GM18505 (cell line): ENCODE measurements at regions not wholly inside any gene's neighbourhood (a gene's known extent, or its start where the extent isn't known, plus 50 kb on each side); places are given as distances from the start of the nearest gene placed in this dataset.

Experiments
- ATAC-seq: cut with Tn5 transposase; IDR thresholded peaks from one replicate; pipeline ENCODE4 v1.9.1; 2021; ENCODE audit not compliant: unreplicated experiment
- POLR2A ChIP-seq: IDR thresholded peaks from 4 replicates; pipeline ENCODE4 v1.6.1; 2011; ENCODE audit warnings: borderline replicate concordance; ENCODE audit not compliant: insufficient read depth, insufficient read length; ENCODE audit errors: extremely low read depth

DNA sequence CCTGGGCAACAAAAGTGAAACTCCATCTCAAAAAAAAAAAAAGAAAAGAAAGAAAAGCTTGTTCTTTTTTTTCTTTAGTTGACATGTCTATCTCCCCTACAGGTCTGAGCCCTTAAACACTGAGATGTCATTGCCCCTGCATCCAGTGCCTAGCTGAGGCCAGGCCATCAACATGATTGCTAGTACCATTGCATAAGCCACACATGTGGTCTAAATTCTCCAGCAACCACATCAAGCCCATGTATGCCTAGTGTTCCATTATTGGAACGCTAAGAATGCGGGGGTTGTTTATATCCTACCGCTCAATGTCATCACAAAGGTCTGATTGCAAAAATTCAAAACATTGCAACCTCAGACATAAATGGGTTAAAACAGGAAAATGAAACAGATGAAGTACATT is 62.7 kb downstream of the NPTX2 start:
- TF ChIP-seq POLR2A, result no peak
- no peak for ATAC-seq

DNA sequence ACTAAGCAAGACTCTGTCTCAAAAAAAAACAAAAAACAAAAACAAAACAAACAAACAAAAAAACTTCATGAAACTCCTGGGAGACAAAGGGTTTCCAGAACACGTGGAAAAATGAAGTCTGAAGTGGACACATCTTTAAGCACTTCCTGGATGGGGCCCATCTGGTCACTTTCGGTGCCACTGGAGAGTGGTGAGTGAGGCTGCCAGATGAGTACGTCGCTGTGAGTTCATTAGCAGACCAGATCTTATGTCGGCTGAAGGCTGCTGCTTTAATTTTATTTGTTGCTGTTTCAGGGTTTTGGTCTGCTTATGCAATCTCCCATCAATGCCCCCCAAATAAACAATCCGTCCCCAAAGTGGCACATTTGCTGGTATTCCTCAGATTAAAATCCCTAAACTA is 64.4 kb downstream of the NPTX2 start:
- no peak for TF ChIP-seq POLR2A
- no peak for ATAC-seq

DNA sequence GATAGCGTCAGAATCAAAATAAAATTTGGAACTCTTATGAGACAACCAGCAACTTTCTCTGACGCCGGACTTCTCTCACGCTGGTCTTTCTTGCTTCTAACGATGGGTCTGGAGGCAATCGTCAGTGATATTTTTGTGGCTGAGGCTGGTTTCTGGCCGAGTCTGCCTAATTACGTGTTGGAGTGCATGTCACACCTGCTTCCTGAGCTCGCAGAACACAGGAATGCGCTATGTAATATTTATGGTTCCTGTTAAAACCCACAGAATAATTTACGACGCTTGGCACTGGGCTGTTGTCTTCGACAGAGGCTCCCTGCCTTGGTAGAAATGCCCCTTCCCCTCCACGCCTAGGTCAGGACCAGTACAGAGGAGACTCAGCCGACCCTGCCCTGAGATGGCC is 64.9 kb downstream of the NPTX2 start:
- TF ChIP-seq POLR2A, result no peak

DNA sequence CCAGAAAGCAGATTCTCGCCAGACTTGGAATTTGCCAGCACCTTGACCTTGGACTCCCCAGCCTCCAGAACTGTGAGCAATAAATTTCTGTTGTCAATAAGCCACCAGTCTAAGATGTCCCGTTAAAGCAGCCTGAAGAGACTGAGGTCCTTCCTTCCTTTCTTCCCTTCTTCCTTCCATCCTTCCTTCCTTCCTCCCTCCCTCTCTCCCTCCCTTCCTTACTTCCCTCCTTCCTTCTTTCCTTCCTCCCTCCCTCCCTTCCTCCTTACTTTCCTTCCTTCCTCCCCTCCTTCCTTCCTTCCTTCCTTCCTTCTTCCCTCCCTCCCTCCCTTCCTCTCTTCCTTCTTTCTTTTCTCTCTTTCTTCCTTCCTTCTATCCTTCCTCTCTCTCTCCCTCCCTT is 66.4 kb downstream of the NPTX2 start:
- TF ChIP-seq POLR2A, result no peak

More for the DNA sequence above, 64.9 kb downstream of the NPTX2 start:
- ATAC-seq, result no peak

DNA sequence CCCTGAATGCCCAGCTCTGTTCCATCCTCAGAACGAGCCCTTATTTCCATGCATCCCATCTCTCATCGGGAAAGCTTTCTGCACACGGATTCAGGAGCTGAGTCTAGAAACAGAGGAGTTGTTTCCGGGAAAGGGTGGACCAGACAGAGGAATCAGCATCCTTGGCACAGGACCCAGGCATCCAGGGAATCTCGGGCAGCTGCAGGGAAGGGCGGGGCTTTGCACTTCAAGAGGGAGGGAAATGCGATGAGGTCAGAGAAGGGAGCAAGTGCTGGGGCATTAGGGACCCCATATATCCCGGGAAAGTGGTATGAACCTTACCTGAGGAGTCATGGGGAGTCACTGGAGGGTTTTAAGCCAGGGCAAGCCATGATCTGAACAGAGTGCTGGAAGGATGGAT is 68.5 kb downstream of the NPTX2 start:
- ATAC-seq, result no peak
- no peak for TF ChIP-seq POLR2A

More for the DNA sequence above, 66.4 kb downstream of the NPTX2 start:
- no peak for ATAC-seq

DNA sequence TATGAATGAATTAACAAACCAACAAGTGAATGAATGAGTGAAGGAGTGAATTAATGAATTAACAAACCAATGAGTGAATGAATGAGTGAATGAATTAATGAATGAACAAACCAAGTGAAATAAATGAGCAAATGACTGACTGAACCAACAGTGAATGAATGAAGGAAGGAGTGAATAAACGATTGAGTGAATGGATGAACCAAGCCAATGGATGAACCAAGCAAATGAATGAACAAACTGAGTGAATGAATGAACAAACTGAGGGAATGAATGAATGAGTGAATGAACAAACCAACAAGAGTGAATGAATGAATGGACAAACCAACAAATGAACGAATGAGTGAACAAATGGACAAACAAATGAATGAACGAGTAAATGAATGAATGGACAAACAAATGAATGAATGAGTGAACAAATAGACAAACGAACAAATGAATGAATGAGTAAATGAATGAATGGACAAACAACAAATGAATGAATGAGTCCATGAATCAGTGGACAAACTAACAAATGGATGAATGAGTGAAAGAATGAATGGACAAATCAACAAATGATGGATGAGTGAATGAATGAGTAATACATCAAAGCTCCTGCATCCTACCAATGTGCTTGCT is 69.5 kb downstream of the NPTX2 start:
- no peak for ATAC-seq
- TF ChIP-seq POLR2A, result no peak

DNA sequence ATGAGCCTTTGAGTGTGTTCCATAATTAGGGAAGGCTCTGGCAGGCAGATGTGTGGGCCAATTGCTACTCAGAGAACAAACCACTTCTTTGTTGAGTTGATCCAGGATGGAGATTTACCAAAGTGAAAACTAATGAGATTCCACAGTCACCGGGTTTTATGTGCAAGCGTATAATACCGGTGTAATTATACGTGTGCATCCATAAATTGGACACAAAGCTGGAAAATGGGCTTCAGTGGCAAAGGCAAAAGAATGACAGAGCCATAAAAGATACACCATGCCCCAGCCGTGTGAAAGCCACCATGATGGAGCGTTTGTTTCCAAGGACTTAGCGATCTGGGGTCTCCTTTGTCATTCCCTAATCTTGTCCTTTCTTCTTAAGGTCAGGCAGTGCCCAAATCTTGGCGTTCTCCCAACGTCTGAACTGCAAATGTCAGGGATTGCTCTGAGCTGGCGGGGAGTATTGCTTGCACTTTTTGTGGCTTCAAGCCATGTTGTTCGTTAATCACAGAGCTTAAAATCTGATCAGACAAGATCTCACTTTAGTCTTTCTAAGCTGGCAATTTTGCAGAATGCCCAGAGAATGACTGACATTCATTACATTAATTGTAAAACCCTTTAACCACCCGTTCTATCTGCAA is 70.1 kb downstream of the NPTX2 start:
- no peak for ATAC-seq
- TF ChIP-seq POLR2A, result no peak

DNA sequence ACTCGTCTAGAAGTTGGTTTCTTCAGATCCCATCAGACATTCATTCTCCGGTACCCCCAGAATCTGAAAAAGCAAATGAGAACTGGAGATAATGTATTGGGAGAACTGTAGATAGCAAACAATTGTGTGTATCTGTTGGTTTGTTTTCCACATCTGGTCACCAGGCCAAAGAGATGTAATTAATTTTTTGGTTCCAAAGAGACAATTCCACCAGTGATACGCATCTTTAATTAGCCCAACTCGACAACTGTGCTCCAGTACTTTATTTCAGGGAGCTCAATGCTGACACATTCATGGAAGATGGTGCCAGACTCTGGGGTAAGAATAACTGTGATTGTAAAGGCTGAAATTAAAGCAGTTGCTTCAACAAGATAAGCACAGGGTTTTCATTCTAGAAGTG is 74.5 kb downstream of the NPTX2 start:
- ATAC-seq, result no peak
- no peak for TF ChIP-seq POLR2A

DNA sequence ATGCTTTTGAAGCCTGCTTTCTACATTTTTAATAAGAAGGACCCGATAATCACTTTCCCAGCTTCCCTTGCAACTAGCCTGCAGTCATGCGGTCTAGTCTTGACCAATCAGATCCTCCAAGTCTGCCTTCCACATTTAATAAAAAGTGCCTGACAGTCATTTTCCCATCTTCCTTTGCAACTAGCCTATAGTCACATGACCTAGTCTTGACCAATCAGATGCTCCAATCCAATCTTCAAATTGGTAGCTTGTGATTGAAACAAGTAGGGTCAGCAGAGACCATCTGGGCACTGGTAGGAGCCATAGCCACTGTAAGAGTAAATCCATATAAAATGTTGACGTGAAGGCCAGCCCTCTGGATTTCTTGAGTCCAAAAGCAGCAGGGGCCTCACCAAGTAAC is 80.0 kb downstream of the NPTX2 start:
- no peak for TF ChIP-seq POLR2A
- no peak for ATAC-seq

DNA sequence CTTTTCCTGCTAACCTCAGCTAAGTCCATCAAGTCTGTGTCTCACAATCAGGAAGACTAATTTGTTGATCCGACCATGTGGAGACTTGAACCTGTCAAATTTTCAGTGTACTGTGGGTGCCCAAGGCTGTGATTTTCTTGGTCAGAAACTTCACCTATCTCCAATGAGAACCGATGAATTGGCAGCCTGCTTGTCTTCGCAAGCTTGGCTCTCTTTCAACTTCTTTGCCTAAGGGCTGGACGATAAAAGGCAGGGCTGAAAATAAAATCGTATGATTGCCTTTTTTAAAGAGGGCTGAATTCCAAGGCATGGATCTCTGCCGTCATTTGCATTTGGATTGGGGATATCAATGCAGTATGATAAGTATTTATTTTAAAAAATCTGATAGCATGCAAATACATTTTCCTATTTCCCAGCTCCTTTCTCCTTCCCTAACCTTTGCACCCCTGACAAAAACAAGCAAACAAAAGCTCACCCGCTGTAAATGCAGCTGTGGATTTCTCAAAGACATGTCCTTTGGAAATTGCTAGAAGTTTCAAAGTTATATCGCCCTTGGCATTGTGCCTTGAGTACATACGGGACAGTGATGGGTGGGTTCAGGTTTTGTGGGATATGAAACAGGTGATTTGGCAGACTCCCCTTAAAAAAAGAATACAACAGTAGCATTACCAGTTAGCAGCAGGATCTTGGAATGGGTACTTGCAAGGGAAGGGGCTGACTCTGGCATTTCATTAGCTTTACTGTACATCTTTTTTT is 80.6 kb downstream of the NPTX2 start:
- no peak for TF ChIP-seq POLR2A
- no peak for ATAC-seq

DNA sequence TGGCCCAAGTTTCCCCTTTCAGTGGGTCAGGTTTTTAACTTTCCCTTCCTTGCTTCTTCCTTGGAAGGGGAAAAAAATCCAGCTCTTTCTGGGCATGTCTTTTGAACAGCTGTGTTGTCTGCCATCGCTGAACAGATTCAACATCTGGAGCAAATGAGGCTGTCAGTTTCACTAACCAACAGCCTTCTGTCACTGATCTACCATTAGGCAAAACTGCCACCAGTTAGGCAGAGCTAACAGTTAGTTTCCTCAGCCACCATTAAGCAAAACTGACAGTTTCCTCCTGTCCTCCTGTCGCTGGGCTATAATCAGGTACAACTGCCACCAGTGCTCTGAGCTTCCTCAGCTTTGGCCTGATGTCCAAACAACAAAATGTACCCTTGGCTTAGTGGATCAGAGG is 81.9 kb downstream of the NPTX2 start:
- TF ChIP-seq POLR2A, result no peak
- no peak for ATAC-seq

DNA sequence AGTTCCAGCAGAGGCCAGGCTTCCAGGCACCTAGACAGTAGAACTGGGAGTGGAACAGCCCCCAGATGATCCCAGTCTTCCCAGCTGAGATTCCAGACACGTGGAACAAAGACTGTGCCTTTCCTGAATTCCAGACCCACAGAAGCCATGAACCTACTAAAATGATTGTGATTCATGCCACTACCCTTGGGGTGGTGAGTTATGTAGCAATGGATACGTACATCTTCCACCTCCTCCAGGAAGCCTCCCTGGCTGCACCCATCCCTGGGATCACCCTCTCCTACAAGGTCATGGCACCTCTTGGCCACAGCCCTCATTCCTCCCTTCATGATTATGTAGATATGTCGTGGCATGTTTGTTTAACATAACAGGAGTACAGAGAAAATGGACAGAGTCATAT is 83.4 kb downstream of the NPTX2 start:
- no peak for TF ChIP-seq POLR2A
- no peak for ATAC-seq

DNA sequence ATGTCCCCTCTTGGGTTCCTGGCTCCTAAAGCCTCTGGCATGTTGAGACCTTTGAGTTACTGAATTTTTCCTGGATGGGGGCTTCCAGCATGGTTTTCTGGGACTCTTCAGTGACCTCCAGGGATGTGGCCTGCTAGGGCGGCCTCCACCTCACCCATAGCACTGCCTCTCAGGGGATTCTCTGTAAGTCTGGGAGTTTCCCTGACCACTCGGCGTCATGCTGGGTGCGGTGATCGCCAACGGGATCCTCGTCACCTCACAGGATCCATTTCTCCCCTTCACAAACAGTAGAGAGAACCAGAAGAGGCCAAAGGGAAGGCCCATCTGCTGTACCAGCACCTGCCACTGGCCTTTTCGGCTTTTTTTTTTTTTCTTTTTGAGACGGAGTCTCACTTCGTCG is 84.3 kb downstream of the NPTX2 start:
- ATAC-seq, result no peak
- no peak for TF ChIP-seq POLR2A

DNA sequence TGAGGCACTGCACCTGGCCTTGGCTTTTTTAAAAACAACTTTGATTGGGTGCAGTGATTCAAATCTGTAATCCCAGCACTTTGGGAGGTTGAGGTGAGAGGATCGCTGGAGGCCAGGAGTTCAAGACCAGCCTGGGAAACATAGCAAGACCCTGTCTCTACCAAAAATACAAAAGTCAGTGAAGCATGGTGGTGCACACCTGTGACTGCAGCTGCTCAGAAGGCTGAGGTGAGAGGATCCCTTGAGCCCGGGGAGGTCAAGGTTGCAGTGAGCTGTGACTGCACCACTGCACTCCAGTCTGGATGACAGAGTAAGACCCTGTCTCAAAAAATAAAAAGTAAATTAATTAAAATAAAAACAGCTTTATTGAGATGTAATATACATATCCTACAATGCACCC is 84.9 kb downstream of the NPTX2 start:
- no peak for TF ChIP-seq POLR2A

More for the DNA sequence above, 84.9 kb downstream of the NPTX2 start:
- no peak for ATAC-seq
